GM19395 (cell line): ENCODE measurements at regions not wholly inside any gene's neighbourhood (a gene's known extent, or its start where the extent isn't known, plus 50 kb on each side); places are given as distances from the start of the nearest gene placed in this dataset.

ENCODE experiments used
- ATAC-seq: cut with Tn5 transposase; IDR thresholded peaks from one replicate; pipeline ENCODE4 v1.9.1; 2021; ENCODE audit warnings: mild to moderate bottlenecking, moderate library complexity; ENCODE audit not compliant: unreplicated experiment

- ATAC-seq = no peak
These were observed 706.2 kb upstream of the CBLB start for GRCh38 chr3:106575029-106575428.

- no peak for ATAC-seq
These were observed 708.4 kb upstream of the CBLB start for GRCh38 chr3:106577241-106577640.

- no peak for ATAC-seq
These were observed 710.1 kb upstream of the CBLB start for GRCh38 chr3:106578911-106579310.

- no peak for ATAC-seq
These were observed 713.3 kb upstream of the CBLB start for GRCh38 chr3:106582151-106582550.

GRCh38 chr3:106587551-106587950 is 718.7 kb upstream of the CBLB start:
- ATAC-seq = no peak

- no peak for ATAC-seq
These were observed 719.9 kb upstream of the CBLB start for GRCh38 chr3:106588739-106589138.

- no peak for ATAC-seq
These were observed 720.6 kb upstream of the CBLB start for GRCh38 chr3:106589311-106589942.

- no peak for ATAC-seq
These were observed 721.4 kb upstream of the CBLB start for GRCh38 chr3:106590216-106590615.

GRCh38 chr3:106593381-106593780 is 724.6 kb upstream of the CBLB start:
- ATAC-seq = no peak

GRCh38 chr3:106609666-106610301 is 741.0 kb upstream of the CBLB start:
- peak; percentile 83 for ATAC-seq

- no peak for ATAC-seq
These were observed 741.6 kb upstream of the CBLB start for GRCh38 chr3:106610362-106610959.

- no peak for ATAC-seq
These were observed 742.3 kb upstream of the CBLB start for GRCh38 chr3:106611116-106611515.

GRCh38 chr3:106611841-106612240 is 743.0 kb upstream of the CBLB start:
- no peak for ATAC-seq

GRCh38 chr3:106616556-106616955 is 747.7 kb upstream of the CBLB start:
- no peak for ATAC-seq

GRCh38 chr3:106617276-106617675 is 748.5 kb upstream of the CBLB start:
- no peak for ATAC-seq

GRCh38 chr3:106620646-106621045 is 751.8 kb upstream of the CBLB start:
- no peak for ATAC-seq

GRCh38 chr3:106624154-106624553 is 753.1 kb upstream of the CCDC54 start:
- no peak for ATAC-seq

GRCh38 chr3:106628407-106628806 is 748.8 kb upstream of the CCDC54 start:
- no peak for ATAC-seq

GRCh38 chr3:106629215-106629832 is 747.9 kb upstream of the CCDC54 start:
- ATAC-seq = peak; percentile 88

GRCh38 chr3:106631373-106632108 is 745.7 kb upstream of the CCDC54 start:
- ATAC-seq = no peak

- ATAC-seq = no peak
These were observed 742.0 kb upstream of the CCDC54 start for GRCh38 chr3:106635271-106635670.
